CD4-positive, alpha-beta T cell treated with Interleukin-15 for 4 hours (primary cell): ENCODE measurements at regions not wholly inside any gene's neighbourhood (a gene's known extent, or its start where the extent isn't known, plus 50 kb on each side); places are given as distances from the start of the nearest gene placed in this dataset.

Experiments used
- DNase-seq: peaks from one replicate; pipeline ENCODE4 v3.0.0-alpha.2; 2020; ENCODE audit warnings: low spot score

- DNase-seq: no peak
These were observed 152.6 kb upstream of the PMFBP1 start for GRCh38 chr16:72324578-72324977.

- no peak for DNase-seq
These were observed 145.5 kb upstream of the PMFBP1 start for GRCh38 chr16:72317446-72317845.

- DNase-seq: no peak
These were observed 141.9 kb upstream of the PMFBP1 start for GRCh38 chr16:72313903-72314302.

- DNase-seq: no peak
These were observed 140.9 kb upstream of the PMFBP1 start for GRCh38 chr16:72312828-72313227.

- DNase-seq: no peak
These were observed 139.5 kb upstream of the PMFBP1 start for GRCh38 chr16:72311426-72311825.

GRCh38 chr16:72309001-72309400 is 137.0 kb upstream of the PMFBP1 start:
- DNase-seq: no peak

GRCh38 chr16:72308396-72308795 is 136.4 kb upstream of the PMFBP1 start:
- DNase-seq: no peak

GRCh38 chr16:72302332-72302731 is 130.4 kb upstream of the PMFBP1 start:
- DNase-seq: no peak

- no peak for DNase-seq
These were observed 129.7 kb upstream of the PMFBP1 start for GRCh38 chr16:72301523-72302236.

- no peak for DNase-seq
These were observed 128.9 kb upstream of the PMFBP1 start for GRCh38 chr16:72300892-72301291.

GRCh38 chr16:72299684-72300243 is 127.8 kb upstream of the PMFBP1 start:
- no peak for DNase-seq

- DNase-seq: no peak
These were observed 127.0 kb upstream of the PMFBP1 start for GRCh38 chr16:72298961-72299360.

GRCh38 chr16:72295914-72296313 is 124.0 kb upstream of the PMFBP1 start:
- no peak for DNase-seq

- DNase-seq: no peak
These were observed 119.6 kb upstream of the PMFBP1 start for GRCh38 chr16:72291531-72291981.

GRCh38 chr16:72291121-72291520 is 119.2 kb upstream of the PMFBP1 start:
- no peak for DNase-seq

GRCh38 chr16:72287649-72288048 is 115.7 kb upstream of the PMFBP1 start:
- no peak for DNase-seq

GRCh38 chr16:72286936-72287620 is 115.1 kb upstream of the PMFBP1 start:
- DNase-seq: no peak

- DNase-seq: no peak
These were observed 113.8 kb upstream of the PMFBP1 start for GRCh38 chr16:72285728-72286127.

GRCh38 chr16:72285324-72285723 is 113.4 kb upstream of the PMFBP1 start:
- no peak for DNase-seq

GRCh38 chr16:72284042-72284789 is 112.3 kb upstream of the PMFBP1 start:
- no peak for DNase-seq

- DNase-seq: no peak
These were observed 110.4 kb upstream of the PMFBP1 start for GRCh38 chr16:72282362-72282761.

GRCh38 chr16:72278301-72278700 is 106.3 kb upstream of the PMFBP1 start:
- no peak for DNase-seq

- DNase-seq: no peak
These were observed 105.8 kb upstream of the PMFBP1 start for GRCh38 chr16:72277749-72278148.
